CD4-positive, alpha-beta T cell treated with Interleukin-15 for 1 hour (primary cell): ENCODE measurements at regions not wholly inside any gene's neighbourhood (a gene's known extent, or its start where the extent isn't known, plus 50 kb on each side); places are given as distances from the start of the nearest gene placed in this dataset.
"Not testable (repeated sequence)": the region's sequence is repeated elsewhere in the genome, so short reads cannot be mapped to it uniquely, and the experiment has no call there.

ENCODE experiments used
- DNase-seq: peaks from one replicate; pipeline ENCODE4 v3.0.0-alpha.2; 2020

DNA sequence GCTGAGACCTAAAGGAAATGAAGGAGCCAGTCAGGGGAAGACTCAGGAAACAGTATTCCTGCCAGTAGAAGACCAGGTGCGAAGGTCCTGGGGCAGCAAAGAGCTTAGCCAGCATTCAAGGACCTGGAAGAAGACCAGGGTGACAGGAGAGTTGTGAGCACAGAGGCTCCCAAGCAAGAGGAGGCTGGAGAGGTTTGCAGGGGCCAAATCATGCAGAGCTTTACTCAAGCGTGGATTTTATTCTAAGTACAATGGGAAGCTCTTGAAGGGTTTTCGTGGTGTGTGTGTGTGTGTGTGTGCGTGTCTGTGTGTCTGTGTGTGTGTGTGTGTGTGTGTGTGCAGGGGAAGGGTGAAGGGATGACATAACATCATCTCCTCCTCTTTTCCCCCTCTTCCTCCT lies 200.7 kb upstream of the IRF2BP2 start:
- DNase-seq: not testable (repeated sequence)

DNA sequence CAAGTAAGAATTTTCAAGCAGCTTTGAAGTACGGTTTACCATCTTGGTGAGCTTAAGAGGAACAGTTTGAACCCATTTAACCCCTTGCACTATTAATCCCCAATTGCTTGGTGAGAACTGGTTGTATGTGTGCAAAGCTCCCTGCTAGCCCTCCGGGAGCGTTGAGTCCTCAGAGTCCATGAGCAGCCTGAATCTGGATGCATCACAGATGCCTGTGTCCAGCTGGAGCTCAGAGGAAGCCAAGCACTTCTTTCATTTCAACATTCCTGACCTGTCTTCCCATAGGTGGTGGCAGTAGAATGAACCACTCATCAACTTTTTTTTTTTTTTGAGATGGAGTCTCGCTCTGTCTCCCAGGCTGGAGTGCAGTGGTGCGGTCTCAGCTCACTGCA lies 199.9 kb upstream of the IRF2BP2 start:
- not testable (repeated sequence) for DNase-seq

DNA sequence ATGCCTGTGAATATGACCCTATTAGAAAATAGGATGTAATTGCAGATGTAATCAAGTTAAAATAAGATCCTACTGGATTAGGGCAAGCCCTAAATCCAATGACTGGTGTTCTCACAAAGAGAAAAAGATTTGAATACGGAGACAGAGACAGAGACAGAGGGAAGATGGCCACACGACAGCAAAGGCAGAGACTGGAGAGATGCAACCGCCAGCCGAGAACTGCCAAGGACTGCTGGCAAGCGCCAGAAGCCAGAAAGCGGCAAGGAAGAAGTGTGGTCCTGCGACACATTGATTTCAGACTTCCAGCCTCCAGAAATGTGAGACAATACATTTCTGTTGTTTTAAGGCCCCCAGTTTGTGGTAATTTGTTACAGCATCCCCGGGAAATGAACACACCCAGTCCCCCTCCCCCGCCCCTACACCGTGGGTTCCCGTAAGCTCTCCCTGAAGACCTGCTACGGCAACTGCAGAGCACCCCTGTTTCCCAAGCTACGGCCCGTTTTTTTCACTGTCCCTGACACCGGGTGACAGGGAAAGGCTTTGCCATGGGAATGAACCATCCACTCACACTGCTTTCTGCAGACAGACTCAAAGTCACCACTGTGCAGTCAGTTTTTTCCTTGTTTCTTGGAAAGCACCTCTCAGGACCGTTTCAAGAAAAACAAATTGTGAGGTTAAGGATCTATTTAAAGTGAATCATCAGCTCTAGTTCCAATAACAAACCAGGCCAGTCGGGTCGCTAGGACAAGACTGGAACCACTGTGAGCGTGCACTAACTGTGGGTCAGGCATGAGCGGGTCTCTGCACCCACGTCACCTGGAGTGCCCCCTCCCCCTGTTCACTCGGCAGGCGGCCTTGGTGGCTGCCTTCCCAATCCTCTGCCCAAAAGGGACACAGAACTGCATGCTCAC lies 199.2 kb upstream of the IRF2BP2 start:
- DNase-seq: not testable (repeated sequence)

DNA sequence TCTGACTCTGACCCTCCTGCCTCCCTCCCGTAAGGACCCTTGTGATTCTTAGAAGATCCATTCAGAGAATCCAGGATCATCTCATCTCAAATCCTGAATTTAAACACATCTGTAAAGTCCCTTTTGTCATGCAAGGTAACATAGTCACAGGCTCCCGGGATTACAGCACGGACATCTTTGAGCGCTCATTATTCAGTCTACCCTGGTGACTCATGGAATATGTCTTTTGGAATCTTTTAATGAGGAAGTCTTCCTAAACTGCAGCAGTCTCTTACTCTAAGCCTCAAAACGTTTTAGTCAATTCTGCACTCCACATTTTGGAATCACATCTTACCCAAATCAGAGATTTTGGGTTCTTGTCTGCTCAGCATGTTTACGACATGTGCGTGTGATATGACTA lies 198.5 kb upstream of the IRF2BP2 start:
- not testable (repeated sequence) for DNase-seq

- DNase-seq: not testable (repeated sequence)
These were observed 197.7 kb upstream of the IRF2BP2 start for GRCh38 chr1:234807705-234808104.

- not testable (repeated sequence) for DNase-seq
These were observed 192.6 kb upstream of the IRF2BP2 start for GRCh38 chr1:234802586-234802985.

- DNase-seq: not testable (repeated sequence)
These were observed 191.7 kb upstream of the IRF2BP2 start for GRCh38 chr1:234801636-234802035.

DNA sequence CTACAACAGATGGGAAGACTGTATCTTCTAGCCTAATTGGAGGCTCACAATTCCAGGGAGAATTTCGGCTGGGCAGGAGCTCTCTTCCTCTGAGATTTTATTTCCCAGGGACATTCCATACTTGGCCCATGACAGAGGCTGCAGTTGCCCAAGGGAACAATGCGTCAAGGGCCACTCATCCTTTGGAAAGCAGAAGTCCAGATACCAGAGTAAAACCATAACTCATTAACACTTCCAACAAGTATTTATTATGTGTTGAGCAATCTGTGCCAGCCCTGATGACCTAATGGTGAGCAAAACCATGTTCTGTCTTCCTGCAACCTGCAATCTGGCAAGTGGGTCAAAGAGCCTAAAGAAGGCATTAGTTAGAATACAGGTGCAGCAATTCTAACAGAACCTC lies 191.2 kb upstream of the IRF2BP2 start:
- not testable (repeated sequence) for DNase-seq

DNA sequence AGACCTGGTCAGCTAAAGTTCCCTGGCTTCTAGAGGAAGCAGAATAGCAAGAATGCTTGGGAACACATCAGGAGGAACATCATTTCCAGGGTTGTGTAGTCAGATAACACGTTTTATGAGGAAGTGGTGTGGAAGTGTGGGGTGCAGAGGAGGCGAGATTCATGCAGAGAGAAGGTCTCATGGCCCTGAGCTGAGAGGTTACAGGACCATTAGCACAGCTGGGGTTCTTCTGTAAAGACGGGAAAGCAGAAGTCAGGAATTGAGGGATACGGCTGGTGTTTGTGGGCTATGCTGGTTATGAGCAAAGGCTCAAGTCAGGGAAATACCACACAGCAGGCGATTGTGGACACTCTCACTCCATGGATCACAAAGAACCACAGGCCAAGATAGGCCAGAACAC lies 190.6 kb upstream of the IRF2BP2 start:
- not testable (repeated sequence) for DNase-seq

DNA sequence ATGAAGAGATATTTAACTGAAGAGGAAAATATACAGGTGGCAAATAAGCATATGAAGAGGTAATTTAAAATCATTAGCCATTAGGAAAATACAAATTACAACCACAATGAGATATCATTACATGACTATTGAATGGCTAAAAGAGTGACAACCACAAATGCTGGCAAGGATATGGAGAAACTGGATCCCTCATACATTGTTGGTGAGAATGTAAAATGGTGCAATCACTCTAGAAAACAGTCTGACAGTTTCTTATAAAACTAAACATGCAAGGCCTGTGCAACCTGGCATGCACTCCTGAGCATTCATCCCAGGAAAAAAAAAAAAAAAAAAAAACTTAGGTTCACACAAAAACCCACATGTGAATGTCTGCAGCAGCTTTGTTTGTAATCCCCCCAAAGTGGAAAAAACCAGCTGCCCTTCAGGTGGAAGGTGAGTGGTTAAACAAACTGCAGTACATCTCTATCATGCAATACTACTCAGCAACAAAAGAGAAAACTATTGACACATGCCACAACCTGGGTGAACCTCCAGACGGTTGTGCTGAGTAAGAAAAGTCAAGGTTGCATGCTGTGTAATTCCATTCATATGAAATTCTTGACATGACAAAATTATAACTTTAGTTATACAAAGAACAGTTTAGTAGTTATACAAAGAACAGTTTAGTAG lies 189.2 kb upstream of the IRF2BP2 start:
- DNase-seq: not testable (repeated sequence)

DNA sequence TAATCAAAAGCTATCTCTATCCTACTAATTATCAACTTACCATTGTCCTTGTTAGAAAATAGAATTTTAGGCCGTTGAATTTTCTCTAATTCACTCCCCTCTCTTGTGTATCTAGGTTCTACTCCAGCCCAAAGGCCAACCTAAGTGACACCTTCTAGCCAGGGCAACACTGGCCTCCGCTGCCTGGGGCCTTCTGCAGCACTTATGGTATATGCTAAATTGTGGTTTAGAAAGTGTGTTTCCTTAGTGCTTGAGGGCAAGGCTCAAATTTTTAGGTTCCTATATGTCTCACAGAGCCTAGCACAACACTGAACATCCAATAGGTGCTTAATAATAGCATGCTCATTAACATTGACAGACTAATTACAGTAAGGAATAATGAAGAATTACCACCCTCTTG lies 187.2 kb upstream of the IRF2BP2 start:
- DNase-seq: not testable (repeated sequence)

- DNase-seq: not testable (repeated sequence)
These were observed 186.4 kb upstream of the IRF2BP2 start for GRCh38 chr1:234796438-234796792.

DNA sequence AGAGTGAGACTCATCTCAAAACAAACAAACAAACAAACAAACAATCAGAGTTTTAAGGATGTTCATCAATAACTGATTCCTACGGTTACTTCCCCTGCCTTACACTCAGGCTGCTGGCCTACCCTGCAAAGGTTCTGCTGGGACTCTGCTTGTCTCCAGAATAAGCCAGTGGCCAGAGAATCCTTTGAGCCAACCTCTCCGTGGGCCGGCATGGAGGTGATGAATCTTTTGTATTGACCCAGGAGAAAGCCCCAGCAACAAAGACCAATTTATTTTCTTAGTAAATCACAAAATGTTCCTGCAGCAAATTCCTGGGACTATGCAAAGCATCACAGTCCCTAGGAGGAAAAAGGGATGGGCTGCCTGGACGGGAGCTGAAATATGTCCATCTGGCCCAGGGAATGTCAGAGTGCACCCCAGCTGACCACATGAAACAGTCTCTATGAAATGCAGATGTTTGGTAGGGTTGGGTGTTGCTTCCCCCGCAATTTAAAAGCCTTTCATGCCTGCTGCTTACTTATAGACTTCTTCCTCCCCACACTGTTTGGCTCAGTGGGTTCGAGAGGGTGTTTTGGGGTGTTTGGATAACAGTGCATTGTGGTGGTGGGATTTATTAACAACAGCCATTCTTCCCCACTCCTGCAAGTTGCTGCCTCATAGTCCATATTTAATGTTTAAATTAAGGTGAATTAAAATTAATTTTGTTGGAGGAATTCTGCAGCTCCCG lies 185.9 kb upstream of the IRF2BP2 start:
- DNase-seq: not testable (repeated sequence)

DNA sequence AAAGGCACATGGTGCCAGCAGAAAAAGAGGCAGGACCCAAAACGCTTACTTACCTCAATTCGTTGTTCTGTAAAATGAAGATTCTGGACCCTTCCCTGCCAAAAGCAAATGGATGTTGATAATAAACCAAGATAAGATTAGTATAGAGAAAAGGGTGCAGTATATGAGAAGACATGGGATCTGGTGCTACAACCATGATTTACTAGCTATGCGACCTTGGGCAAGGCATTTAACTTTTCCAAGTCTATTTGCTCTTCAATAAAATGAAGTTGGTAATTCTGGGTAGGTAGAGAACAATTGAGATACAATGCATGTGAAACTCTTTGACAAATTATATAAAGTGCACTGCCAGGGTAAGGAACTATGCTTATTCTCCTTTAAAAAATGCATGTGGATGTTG lies 185.0 kb upstream of the IRF2BP2 start:
- DNase-seq: not testable (repeated sequence)

DNA sequence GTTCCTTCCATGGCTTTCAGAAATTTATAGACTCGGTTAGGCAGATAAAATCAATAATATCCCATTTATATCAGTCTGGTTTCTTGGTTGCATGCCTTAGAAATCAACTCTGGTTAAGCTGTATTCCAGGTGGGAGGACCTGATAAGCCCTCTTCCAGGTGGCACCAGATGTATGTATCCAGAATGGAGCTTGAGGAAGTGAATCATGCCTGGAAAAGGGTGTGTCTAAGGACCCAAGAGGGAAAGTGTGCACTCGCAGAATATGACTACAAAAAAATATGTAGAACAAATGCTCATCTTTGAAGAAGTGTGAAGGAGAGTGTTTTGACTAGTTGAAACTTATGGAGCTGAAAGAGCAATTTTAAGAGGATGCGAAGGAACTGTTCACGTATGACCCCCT lies 184.5 kb upstream of the IRF2BP2 start:
- DNase-seq: not testable (repeated sequence)

DNA sequence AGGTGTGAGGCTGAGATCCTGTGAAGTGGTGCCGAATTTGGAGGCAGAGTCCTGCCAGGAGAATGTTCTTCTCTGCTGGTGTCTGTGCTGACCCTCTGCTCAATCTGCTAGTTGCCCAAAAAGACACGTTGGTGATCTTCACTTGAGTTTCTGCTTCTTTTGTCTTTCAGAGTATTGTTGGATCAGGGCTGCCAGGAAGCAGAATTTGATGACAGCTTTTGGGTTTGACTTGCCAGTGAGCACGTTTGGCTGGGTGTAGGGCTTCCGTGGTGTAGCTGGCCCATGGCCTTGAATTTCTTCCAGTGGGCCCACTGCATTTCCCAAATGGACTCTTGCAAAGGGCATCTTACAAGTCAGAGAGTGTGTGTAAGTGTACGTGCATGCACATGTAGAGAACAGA lies 183.9 kb upstream of the IRF2BP2 start:
- not testable (repeated sequence) for DNase-seq

GRCh38 chr1:234792221-234792864 lies 182.4 kb upstream of the IRF2BP2 start:
- DNase-seq: not testable (repeated sequence)

- not testable (repeated sequence) for DNase-seq
These were observed 181.6 kb upstream of the IRF2BP2 start for GRCh38 chr1:234791615-234792014.

- not testable (repeated sequence) for DNase-seq
These were observed 180.4 kb upstream of the IRF2BP2 start for GRCh38 chr1:234790333-234790732.

- DNase-seq: not testable (repeated sequence)
These were observed 177.1 kb upstream of the IRF2BP2 start for GRCh38 chr1:234787011-234787584.

- not testable (repeated sequence) for DNase-seq
These were observed 175.9 kb upstream of the IRF2BP2 start for GRCh38 chr1:234785922-234786321.

DNA sequence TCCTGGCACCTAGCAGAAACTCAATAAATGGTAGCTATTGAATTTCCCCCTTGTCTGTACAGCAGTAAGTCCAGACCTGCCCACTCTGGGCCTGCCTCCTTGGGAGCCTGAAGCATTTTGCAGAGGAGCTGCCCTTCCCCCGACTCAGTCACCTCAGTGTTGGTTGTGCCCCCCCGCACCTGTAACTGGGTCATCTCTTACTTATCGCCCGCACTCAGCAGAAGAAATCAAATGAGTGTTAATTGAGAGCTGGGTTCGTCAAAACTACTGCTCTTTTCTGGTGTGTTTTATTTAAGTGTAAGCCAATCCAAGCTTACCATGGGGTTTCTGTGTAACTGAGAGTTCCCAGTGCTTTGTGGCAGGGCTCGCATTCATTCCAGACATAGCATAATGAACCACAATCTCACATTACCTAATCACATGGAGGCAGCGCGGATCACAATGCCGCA lies 175.5 kb upstream of the IRF2BP2 start:
- DNase-seq: not testable (repeated sequence)
